ENCODE measurements at regions not wholly inside any gene's neighbourhood (a gene's known extent, or its start where the extent isn't known, plus 50 kb on each side); places are given as distances from the start of the nearest gene placed in this dataset.
"Not testable (repeated sequence)": the region's sequence is repeated elsewhere in the genome, so short reads cannot be mapped to it uniquely, and the experiment has no call there.

DNA sequence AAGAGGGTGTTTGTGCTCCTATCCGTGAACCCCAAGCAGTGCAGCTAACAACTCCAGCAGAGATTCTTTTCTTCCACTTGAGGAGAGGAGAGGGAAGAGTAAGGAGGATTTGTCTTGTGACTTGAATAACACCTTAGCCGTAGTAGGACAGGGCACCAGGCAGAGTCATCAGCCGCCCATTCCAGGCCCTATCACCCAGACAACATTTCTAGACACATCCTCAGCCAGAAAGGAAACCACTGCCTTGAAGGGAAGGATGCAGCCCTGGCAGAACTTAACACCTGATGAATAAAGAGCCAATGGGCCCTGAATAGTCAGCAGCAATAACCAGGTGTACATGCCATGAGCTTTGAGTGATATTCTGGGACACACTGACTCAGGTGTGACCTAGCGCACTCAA, 1013.0 kb upstream of the COX7C start:
- H3K4me3 ChIP-seq (ENCODE audit: low read depth, low read length): no peak overlapping the region
- in situ Hi-C loops (cut with HindIII; ENCODE audit: low sequenced_read_pairs): no loop called here
- no peak for DNase-seq (ENCODE audit: low read depth)

DNA sequence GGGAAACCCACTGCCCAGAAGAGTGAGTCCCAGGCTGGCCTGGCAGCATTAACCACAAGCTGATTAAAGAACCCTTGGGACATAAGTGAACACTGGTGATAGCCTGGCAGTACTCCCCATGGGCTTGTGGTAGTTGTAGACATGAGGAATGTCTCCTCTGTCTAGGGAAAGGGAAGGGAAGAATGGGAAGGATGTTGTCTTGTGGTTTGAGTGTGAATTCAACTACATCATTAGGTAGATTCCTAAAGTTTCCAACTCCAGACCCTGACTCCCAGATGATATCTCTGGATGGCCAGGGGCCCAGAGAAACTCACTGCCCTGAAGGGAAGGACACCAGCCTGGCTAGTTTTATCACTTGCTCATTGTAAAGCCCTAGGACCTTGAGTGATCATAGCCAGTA, 1012.4 kb upstream of the COX7C start:
- in situ Hi-C loops (cut with HindIII; ENCODE audit: low sequenced_read_pairs): no loop called here
- no peak for TF ChIP-seq CTCF (IDR thresholded peaks at IDR 0.05; ENCODE audit: low read depth, low read length, missing control alignments)
- H3K4me3 ChIP-seq (ENCODE audit: low read depth, low read length): no peak overlapping the region
- no peak for DNase-seq (ENCODE audit: low read depth)

More for the DNA sequence above, 1013.0 kb upstream of the COX7C start:
- no peak for TF ChIP-seq CTCF (IDR thresholded peaks at IDR 0.05; ENCODE audit: low read depth, low read length, missing control alignments)

DNA sequence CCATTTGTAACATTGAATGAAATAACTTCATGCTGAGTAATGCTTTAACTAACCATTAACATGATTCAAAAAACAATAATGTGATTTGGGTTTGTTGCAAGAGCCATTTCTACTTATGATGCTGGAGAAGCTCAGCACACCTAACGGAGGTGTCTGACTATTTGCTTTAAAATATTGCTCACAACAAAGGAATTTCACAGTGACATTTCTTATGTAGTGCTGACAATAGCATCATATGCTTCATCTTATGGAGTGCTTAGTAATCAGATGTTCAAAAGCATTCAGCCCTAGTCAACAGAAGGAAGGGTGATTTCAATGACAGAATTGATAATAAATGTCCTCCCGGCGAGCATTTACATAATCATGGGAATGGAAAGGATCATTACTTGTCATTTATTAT, 1003.3 kb upstream of the COX7C start:
- no peak overlapping the region for H3K4me3 ChIP-seq (ENCODE audit: low read depth, low read length)
- DNase-seq (ENCODE audit: low read depth): no peak
- no peak for TF ChIP-seq CTCF (IDR thresholded peaks at IDR 0.05; ENCODE audit: low read depth, low read length, missing control alignments)
- in situ Hi-C loops (cut with HindIII; ENCODE audit: low sequenced_read_pairs): no loop called here

DNA sequence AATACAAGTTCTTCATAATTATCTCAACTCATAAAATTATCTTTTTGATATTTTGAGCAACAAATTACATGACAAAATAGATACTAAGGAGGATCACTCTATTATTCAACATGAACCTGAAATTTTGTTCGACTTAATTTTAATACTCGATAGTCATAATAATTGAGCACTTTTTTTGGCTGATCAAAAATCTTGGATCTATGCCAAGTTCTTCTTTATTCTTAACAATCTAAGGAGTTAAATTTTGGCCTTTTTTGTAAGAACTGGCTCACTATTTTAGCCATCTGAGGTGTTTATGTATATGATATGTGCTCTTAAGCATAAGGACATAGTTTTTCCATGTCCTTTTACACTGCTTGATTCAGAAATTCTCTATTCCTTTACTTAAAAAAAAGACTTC, 996.1 kb upstream of the COX7C start:
- DNase-seq (ENCODE audit: low read depth): no peak

DNA sequence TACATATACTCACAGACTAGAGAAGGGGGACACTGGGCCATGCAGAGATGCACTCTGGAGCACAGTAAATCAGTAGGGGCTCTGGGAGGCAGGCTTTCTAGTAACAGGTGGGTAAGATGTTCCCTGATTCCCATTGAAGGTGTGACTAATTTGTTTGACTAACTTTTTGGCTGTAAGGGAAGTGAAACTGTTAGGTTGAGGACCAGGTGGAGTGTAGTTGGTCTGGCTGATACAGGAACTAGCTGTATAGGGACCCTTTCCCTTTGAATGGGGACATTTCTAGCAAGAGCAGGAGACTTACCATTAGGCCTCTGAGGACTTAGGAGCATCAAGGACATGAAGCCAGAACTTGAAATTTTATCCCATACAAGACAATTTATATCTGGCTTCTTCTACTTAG, 989.6 kb upstream of the COX7C start:
- in situ Hi-C loops (cut with HindIII; ENCODE audit: low sequenced_read_pairs): no loop called here
- H3K4me3 ChIP-seq (ENCODE audit: low read depth, low read length): no peak overlapping the region
- TF ChIP-seq CTCF (IDR thresholded peaks at IDR 0.05; ENCODE audit: low read depth, low read length, missing control alignments): no peak
- no peak for DNase-seq (ENCODE audit: low read depth)

More for the DNA sequence above, 996.1 kb upstream of the COX7C start:
- no peak for TF ChIP-seq CTCF (IDR thresholded peaks at IDR 0.05; ENCODE audit: low read depth, low read length, missing control alignments)
- no peak overlapping the region for H3K4me3 ChIP-seq (ENCODE audit: low read depth, low read length)
- in situ Hi-C loops (cut with HindIII; ENCODE audit: low sequenced_read_pairs): no loop called here

DNA sequence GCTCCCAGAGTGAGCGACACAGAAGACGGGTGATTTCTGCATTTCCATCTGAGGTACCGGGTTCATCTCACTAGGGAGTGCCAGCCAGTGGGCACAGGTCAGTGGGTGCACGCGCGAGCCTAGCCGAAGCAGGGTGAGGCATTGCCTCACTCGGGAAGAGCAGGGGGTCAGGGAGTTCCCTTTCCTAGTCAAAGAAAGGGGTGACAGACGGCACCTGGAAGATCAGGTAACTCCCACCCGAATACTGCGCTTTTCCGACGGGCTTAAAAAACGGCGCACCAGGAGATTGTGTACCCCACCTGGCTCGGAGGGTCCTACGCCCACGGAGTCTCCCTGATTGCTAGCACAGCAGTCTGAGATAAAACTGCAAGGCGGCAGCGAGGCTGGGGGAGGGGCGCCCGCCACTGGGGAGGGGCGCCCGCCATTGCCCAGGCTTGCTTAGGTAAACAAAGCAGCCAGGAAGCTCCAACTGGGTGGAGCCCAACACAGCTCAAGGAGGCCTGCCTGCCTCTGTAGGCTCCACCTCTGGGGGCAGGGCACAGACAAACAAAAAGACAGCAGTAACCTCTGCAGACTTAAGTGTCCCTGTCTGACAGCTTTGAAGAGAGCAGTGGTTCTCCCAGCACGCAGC, 979.1 kb upstream of the COX7C start:
- DNase-seq (ENCODE audit: low read depth); H3K4me3 ChIP-seq (ENCODE audit: low read depth, low read length); in situ Hi-C loops (cut with HindIII; ENCODE audit: low sequenced_read_pairs): not testable (repeated sequence)

GRCh38 chr5:85646036-85646435, 971.7 kb upstream of the COX7C start:
- no peak overlapping the region for H3K4me3 ChIP-seq (ENCODE audit: low read depth, low read length)
- in situ Hi-C loops (cut with HindIII; ENCODE audit: low sequenced_read_pairs): no loop called here
- no peak for TF ChIP-seq CTCF (IDR thresholded peaks at IDR 0.05; ENCODE audit: low read depth, low read length, missing control alignments)
- DNase-seq (ENCODE audit: low read depth): no peak
